Esophagus squamous epithelium (tissue), 5 donors: ENCODE measurements at regions not wholly inside any gene's neighbourhood (a gene's known extent, or its start where the extent isn't known, plus 50 kb on each side); places are given as distances from the start of the nearest gene placed in this dataset.

Experiments
- DNase-seq: peaks from one replicate; lab custom pipeline; 2025; lab: John Stamatoyannopoulos, UW
- H3K27ac ChIP-seq, 4 donors: fragments of 200-600 bp; sonication (generic); one replicate each; pipeline ENCODE4 v1.5.1; 2016 to 2019; ENCODE audit warnings: mild to moderate bottlenecking in 1 of 4
- H3K27me3 ChIP-seq, 4 donors: fragments of 200-600 bp; sonication (generic); 1 replicate in 3 of 4; 2 replicates in 1 of 4; pipeline versions ENCODE4 v1.5.1 to v1.6.0; 2017 to 2021; ENCODE audit warnings: antibody characterized with exemption in 1 of 4
- H3K36me3 ChIP-seq, 3 donors: fragments of 200-600 bp; sonication (generic); one replicate each; pipeline ENCODE4 v1.5.1; 2016 to 2019
- H3K4me1 ChIP-seq, 3 donors: fragments of 200-600 bp; sonication (generic); one replicate each; pipeline ENCODE4 v1.5.1; 2017 to 2019
- H3K4me3 ChIP-seq, 4 donors: fragments of 200-600 bp; sonication (generic); 1 replicate in 3 of 4; 2 replicates in 1 of 4; pipeline ENCODE4 v1.5.1; 2016 to 2019; ENCODE audit warnings: mild to moderate bottlenecking in 2 of 4, moderate library complexity in 1 of 4
- H3K9me3 ChIP-seq, 3 donors: fragments of 200-600 bp; sonication (generic); one replicate each; pipeline ENCODE4 v1.5.1; 2016 to 2019
- CTCF ChIP-seq, 6 experiments: fragments of 450-650 bp in 4 of 6; fragments of 200-600 bp in 2 of 6; sonication (generic) in 2 of 6; IDR thresholded peaks; one replicate each; pipeline ENCODE4 v1.5.1; 2016 to 2019; ENCODE audit warnings: antibody characterized with exemption in 6 of 6, mild to moderate bottlenecking in 4 of 6, moderate library complexity in 4 of 6
- POLR2A ChIP-seq, 4 donors: fragments of 450-650 bp; IDR thresholded peaks; one replicate each; pipeline ENCODE4 v1.6.1; 2017; ENCODE audit warnings: antibody characterized with exemption in 4 of 4, mild to moderate bottlenecking in 4 of 4, moderate library complexity in 3 of 4
- WGBS, 2 donors: methylation state at CpG; one replicate each; pipeline ENCODE4 v1.1.5; 2018; 5-methylcytosine and 5-hydroxymethylcytosine counted together
- intact Hi-C: fragments of 100-400 bp; cut with DNase I; formaldehyde crosslinking; loops from one replicate; pipeline ENCODE4 v1.15.0; 2022
- donor health status: DM: yes; HTN: yes; CAD: no.

GRCh38 chr3:165389653-165390052, 193.5 kb upstream of the SLITRK3 start:
- 52 to 62% methylated on average over 5 of the region's 5 CpGs for WGBS, 2 donors
- Histone ChIP-seq H3K4me1 (no peaks in the 10 kb centered on the region), H3K36me3 (no peaks in the 10 kb centered on the region), H3K4me3 (no peak overlapping the region), H3K9me3 (no peaks in the 10 kb centered on the region), H3K27ac (no peak overlapping the region), H3K27me3 (no peaks in the 10 kb centered on the region)
- DNase-seq: no peak
- intact Hi-C loops: no loop called here
- no peak for TF ChIP-seq CTCF (IDR thresholded peaks at IDR 0.05)
- no peak for TF ChIP-seq POLR2A (IDR thresholded peaks at IDR 0.05)

GRCh38 chr3:165389064-165389463, 192.9 kb upstream of the SLITRK3 start:
- no peaks in the 10 kb centered on the region for H3K36me3 ChIP-seq
- no peak for DNase-seq
- no peaks in the 10 kb centered on the region for H3K27me3 ChIP-seq
- H3K9me3 ChIP-seq: no peaks in the 10 kb centered on the region
- H3K4me1 ChIP-seq: no peaks in the 10 kb centered on the region
- H3K4me3 ChIP-seq: no peak overlapping the region
- intact Hi-C loops: no loop called here
- TF ChIP-seq CTCF (IDR thresholded peaks at IDR 0.05): no peak
- no peak for TF ChIP-seq POLR2A (IDR thresholded peaks at IDR 0.05)
- no peak overlapping the region for H3K27ac ChIP-seq

DNA sequence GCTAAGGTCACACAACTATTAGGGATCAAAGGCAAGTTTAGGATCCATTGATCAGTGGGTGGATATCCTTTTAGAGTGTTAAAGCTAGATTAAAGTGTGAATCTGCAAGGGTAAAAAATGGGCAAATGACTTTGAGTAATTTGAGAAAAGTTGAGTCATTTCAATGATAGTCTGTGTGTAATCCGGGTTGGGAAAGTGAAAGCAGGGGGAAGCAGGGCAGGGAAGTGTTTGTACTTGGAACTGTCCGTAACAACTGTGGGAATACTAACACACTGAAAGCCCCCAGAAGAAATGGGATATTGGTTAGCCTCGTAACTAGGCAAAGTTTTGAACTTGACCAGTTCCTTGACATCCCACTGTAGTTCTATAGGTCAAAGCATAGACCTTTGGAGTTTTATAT, 187.2 kb upstream of the SLITRK3 start:
- no peak for TF ChIP-seq POLR2A (IDR thresholded peaks at IDR 0.05)
- no peak for TF ChIP-seq CTCF (IDR thresholded peaks at IDR 0.05)
- H3K27ac ChIP-seq: no peak overlapping the region
- intact Hi-C loops: no loop called here
- no peaks in the 10 kb centered on the region for H3K36me3 ChIP-seq
- no peaks in the 10 kb centered on the region for H3K9me3 ChIP-seq
- no peak overlapping the region for H3K4me3 ChIP-seq
- no peaks in the 10 kb centered on the region for H3K27me3 ChIP-seq
- H3K4me1 ChIP-seq: no peaks in the 10 kb centered on the region
- DNase-seq: no peak
- WGBS, 2 donors: 66 to 71% methylated on average over 3 of the region's 3 CpGs

DNA sequence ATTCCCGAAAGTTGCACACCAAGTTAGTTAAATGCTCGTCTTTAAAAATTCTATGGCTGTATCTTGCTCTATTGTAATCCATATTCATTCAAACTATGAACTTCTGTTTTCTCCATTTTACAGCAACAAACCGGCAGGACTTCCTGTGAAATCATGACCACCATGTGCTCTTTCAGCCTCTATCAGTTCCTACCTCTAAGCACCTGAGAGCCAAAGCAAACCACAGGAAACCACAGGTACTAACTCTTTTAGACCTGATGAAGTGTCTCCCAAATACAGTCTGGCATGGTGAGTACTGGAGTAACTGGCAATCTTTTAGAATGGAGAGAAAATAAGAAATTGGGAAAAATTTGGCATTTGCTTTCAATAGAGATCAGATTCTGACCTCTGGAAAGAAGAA, 186.5 kb upstream of the SLITRK3 start:
- 70 to 73% methylated on average over 3 of the region's 3 CpGs for WGBS, 2 donors
- TF ChIP-seq POLR2A (IDR thresholded peaks at IDR 0.05): no peak
- TF ChIP-seq CTCF (IDR thresholded peaks at IDR 0.05): no peak
- intact Hi-C loops: no loop called here

DNA sequence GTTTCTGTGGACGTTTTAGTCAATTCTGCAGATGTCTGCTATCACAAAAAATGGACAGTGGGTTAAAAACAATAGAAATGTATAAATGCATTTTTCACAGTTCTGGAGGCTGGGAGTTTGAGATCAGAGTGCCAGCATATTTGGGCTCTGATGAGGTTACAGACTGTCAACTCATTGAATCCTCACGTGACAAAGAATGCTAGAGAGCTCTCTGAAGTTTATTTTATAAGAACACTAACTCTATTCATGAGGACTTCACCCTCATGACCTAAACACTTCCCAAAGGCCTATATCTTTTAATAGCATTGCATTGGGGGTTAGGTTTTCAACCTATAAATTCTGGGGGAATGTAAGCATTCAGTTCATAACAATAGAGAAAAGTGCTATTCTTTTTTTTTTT, 182.6 kb upstream of the SLITRK3 start:
- H3K27me3 ChIP-seq: no peaks in the 10 kb centered on the region
- no peaks in the 10 kb centered on the region for H3K36me3 ChIP-seq
- DNase-seq: no peak
- H3K27ac ChIP-seq: no peak overlapping the region
- TF ChIP-seq POLR2A (IDR thresholded peaks at IDR 0.05) (no peak), CTCF (IDR thresholded peaks at IDR 0.05) (no peak)
- WGBS, 2 donors: 34 to 40% methylated on average over 2 of the region's 2 CpGs
- H3K9me3 ChIP-seq: no peaks in the 10 kb centered on the region
- H3K4me3 ChIP-seq: no peak overlapping the region
- intact Hi-C loops: no loop called here
- H3K4me1 ChIP-seq: no peaks in the 10 kb centered on the region

More for the DNA sequence above, 186.5 kb upstream of the SLITRK3 start:
- no peaks in the 10 kb centered on the region for H3K9me3 ChIP-seq
- H3K4me3 ChIP-seq: no peak overlapping the region
- no peaks in the 10 kb centered on the region for H3K27me3 ChIP-seq
- H3K4me1 ChIP-seq: no peaks in the 10 kb centered on the region
- H3K36me3 ChIP-seq: no peaks in the 10 kb centered on the region
- H3K27ac ChIP-seq: no peak overlapping the region
- no peak for DNase-seq
